ENCODE measurements at regions not wholly inside any gene's neighbourhood (a gene's known extent, or its start where the extent isn't known, plus 50 kb on each side); places are given as distances from the start of the nearest gene placed in this dataset.

- TF ChIP-seq, protein P1, sequence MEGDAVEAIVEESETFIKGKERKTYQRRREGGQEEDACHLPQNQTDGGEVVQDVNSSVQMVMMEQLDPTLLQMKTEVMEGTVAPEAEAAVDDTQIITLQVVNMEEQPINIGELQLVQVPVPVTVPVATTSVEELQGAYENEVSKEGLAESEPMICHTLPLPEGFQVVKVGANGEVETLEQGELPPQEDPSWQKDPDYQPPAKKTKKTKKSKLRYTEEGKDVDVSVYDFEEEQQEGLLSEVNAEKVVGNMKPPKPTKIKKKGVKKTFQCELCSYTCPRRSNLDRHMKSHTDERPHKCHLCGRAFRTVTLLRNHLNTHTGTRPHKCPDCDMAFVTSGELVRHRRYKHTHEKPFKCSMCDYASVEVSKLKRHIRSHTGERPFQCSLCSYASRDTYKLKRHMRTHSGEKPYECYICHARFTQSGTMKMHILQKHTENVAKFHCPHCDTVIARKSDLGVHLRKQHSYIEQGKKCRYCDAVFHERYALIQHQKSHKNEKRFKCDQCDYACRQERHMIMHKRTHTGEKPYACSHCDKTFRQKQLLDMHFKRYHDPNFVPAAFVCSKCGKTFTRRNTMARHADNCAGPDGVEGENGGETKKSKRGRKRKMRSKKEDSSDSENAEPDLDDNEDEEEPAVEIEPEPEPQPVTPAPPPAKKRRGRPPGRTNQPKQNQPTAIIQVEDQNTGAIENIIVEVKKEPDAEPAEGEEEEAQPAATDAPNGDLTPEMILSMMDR (IDR thresholded peaks at IDR 0.05) = no peak
- TF ChIP-seq POLR2AphosphoS5 (IDR thresholded peaks at IDR 0.05; ENCODE audit: low read depth, low read length) (no peak), TCF7L2 (IDR thresholded peaks at IDR 0.05; ENCODE audit: low read depth, low read length) (no peak)
- TF ChIP-seq, protein P2, sequence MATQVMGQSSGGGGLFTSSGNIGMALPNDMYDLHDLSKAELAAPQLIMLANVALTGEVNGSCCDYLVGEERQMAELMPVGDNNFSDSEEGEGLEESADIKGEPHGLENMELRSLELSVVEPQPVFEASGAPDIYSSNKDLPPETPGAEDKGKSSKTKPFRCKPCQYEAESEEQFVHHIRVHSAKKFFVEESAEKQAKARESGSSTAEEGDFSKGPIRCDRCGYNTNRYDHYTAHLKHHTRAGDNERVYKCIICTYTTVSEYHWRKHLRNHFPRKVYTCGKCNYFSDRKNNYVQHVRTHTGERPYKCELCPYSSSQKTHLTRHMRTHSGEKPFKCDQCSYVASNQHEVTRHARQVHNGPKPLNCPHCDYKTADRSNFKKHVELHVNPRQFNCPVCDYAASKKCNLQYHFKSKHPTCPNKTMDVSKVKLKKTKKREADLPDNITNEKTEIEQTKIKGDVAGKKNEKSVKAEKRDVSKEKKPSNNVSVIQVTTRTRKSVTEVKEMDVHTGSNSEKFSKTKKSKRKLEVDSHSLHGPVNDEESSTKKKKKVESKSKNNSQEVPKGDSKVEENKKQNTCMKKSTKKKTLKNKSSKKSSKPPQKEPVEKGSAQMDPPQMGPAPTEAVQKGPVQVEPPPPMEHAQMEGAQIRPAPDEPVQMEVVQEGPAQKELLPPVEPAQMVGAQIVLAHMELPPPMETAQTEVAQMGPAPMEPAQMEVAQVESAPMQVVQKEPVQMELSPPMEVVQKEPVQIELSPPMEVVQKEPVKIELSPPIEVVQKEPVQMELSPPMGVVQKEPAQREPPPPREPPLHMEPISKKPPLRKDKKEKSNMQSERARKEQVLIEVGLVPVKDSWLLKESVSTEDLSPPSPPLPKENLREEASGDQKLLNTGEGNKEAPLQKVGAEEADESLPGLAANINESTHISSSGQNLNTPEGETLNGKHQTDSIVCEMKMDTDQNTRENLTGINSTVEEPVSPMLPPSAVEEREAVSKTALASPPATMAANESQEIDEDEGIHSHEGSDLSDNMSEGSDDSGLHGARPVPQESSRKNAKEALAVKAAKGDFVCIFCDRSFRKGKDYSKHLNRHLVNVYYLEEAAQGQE (IDR thresholded peaks at IDR 0.05; ENCODE audit: insufficient read depth in 1 of 2, low read depth in 2 of 2, low read length in 1 of 2) = no peak
These were observed 254.0 kb upstream of the RBMS1 start for GRCh38 chr2:160747501-160748170.

Measured in Panc1 (cell line).